ENCODE measurements at regions not wholly inside any gene's neighbourhood (a gene's known extent, or its start where the extent isn't known, plus 50 kb on each side); places are given as distances from the start of the nearest gene placed in this dataset.
"Not testable (repeated sequence)": the region's sequence is repeated elsewhere in the genome, so short reads cannot be mapped to it uniquely, and the experiment has no call there.

- TF ChIP-seq CTCF (IDR thresholded peaks at IDR 0.05; ENCODE audit: low read depth, low read length, missing control alignments) = no peak
- no peak for DNase-seq (ENCODE audit: low read depth)
- no peak overlapping the region for H3K4me3 ChIP-seq (ENCODE audit: low read depth, low read length)
These were observed 85.8 kb upstream of the NAMPT start for GRCh38 chr7:106370542-106370941.

- DNase-seq (ENCODE audit: low read depth) = no peak
- TF ChIP-seq CTCF (IDR thresholded peaks at IDR 0.05; ENCODE audit: low read depth, low read length, missing control alignments) = no peak
- H3K4me3 ChIP-seq (ENCODE audit: low read depth, low read length) = no peak overlapping the region
These were observed 85.0 kb upstream of the NAMPT start for GRCh38 chr7:106369816-106370215.

GRCh38 chr7:106369352-106369751 is 84.6 kb upstream of the NAMPT start:
- no peak overlapping the region for H3K4me3 ChIP-seq (ENCODE audit: low read depth, low read length)
- DNase-seq (ENCODE audit: low read depth) = no peak
- no peak for TF ChIP-seq CTCF (IDR thresholded peaks at IDR 0.05; ENCODE audit: low read depth, low read length, missing control alignments)

GRCh38 chr7:106367664-106368063 is 82.9 kb upstream of the NAMPT start:
- no peak for DNase-seq (ENCODE audit: low read depth)
- no peak for TF ChIP-seq CTCF (IDR thresholded peaks at IDR 0.05; ENCODE audit: low read depth, low read length, missing control alignments)
- no peak overlapping the region for H3K4me3 ChIP-seq (ENCODE audit: low read depth, low read length)

- peak; percentile 51 for TF ChIP-seq CTCF (IDR thresholded peaks at IDR 0.05; ENCODE audit: low read depth, low read length, missing control alignments)
- H3K4me3 ChIP-seq (ENCODE audit: low read depth, low read length) = no peak overlapping the region
- no peak for DNase-seq (ENCODE audit: low read depth)
These were observed 82.2 kb upstream of the NAMPT start for GRCh38 chr7:106367018-106367420.

GRCh38 chr7:106365252-106366005 is 80.6 kb upstream of the NAMPT start:
- no peak for TF ChIP-seq CTCF (IDR thresholded peaks at IDR 0.05; ENCODE audit: low read depth, low read length, missing control alignments)
- DNase-seq (ENCODE audit: low read depth) = peak; percentile 48
- no peak overlapping the region for H3K4me3 ChIP-seq (ENCODE audit: low read depth, low read length)

- not testable (repeated sequence) for DNase-seq (ENCODE audit: low read depth); H3K4me3 ChIP-seq (ENCODE audit: low read depth, low read length)
These were observed 77.7 kb upstream of the NAMPT start for GRCh38 chr7:106362507-106362906.
